HT-29 (cell line): ENCODE measurements at regions not wholly inside any gene's neighbourhood (a gene's known extent, or its start where the extent isn't known, plus 50 kb on each side); places are given as distances from the start of the nearest gene placed in this dataset.

Experiments used
- DNase-seq: peaks from one replicate; pipeline ENCODE4 v3.0.0-alpha.2; 2015; ENCODE audit warnings: low spot score

DNA sequence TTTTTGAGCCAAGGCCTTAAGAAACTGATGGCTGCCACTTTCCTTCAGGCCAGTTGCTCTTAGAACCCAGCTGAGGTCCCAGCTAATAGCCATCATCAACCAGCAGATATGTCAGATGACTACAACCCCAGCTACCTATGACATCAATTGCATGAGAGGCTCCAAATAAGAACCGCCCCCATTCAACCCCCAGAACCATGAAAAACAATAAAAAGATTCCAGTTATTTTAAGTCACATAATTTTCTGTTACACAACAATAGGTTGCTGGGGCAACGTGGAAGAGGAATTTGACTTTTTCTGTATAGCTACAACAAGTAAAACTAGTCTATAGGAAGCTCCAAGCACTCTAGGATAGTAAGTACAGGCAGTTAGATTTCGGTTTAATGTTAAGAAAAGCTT is 216.3 kb upstream of the MTNR1B start:
- no peak for DNase-seq

- DNase-seq = no peak
Observed at GRCh38 chr11:92758241-92758780, 211.1 kb upstream of the MTNR1B start.

GRCh38 chr11:92759571-92760214 is 209.8 kb upstream of the MTNR1B start:
- DNase-seq = no peak

- DNase-seq = no peak
Observed at GRCh38 chr11:92762121-92762540, 207.3 kb upstream of the MTNR1B start.

DNA sequence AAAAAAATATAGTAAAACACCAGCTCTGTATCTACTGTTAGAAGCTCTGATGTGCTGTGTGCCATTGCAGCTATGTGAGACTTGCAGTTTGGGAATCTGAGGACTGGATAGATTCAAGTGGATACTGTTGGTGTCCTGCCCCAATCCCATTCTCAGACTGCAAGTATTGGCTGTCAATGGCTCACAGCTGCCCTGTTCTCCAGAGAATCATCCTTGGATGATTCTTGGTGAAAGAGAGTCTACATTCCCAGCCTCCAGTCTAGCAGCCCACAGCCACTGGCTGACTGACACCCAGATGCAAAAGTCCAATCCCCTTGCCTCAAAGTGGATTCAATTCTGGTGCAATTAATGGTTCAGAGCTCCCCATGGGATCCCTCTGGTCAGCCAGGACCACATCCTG is 206.1 kb upstream of the MTNR1B start:
- DNase-seq = no peak

GRCh38 chr11:92764128-92764527 is 205.3 kb upstream of the MTNR1B start:
- DNase-seq = no peak

GRCh38 chr11:92765082-92765840 is 204.2 kb upstream of the MTNR1B start:
- no peak for DNase-seq

DNA sequence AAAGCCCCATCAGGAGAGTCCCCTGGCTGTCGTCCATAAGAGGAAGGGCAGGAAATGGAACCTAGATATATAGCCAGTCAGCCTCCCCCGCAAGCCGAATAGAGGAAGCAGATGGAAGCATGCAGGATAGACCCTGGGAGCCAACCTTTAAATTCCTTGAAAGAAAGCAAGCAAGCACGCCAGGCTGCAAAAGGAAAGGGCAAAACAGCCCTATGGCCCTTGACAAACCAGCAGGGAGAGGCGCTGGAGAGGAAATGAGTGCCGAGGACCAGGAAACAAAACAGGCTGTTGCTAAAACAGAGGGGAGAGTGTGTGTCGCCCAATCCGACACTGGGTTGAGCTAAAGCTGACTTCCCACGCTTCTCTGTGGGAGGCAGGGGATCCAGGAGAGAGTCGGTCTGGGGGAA is 203.5 kb upstream of the MTNR1B start:
- no peak for DNase-seq

DNA sequence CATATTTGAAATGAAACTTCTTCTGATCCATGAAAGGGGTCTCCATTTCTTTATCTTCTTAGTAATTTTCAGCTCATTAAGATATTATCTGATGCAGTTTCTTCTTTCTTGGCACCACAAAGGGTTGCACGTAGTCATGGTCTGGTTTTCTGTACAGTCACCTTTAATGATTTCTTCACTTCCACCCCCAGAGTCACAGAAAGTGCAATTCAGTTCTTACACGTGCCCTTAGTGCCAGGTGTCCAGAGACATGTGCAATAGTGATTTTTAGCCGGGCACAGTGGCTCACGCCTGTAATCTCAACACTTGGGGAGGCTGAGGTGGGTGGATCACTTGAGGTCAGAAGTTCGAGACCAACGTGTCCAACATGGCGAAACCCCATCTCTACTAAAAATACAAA is 202.8 kb upstream of the MTNR1B start:
- DNase-seq = no peak

- no peak for DNase-seq
Observed at GRCh38 chr11:92767416-92767815, 202.0 kb upstream of the MTNR1B start.

DNA sequence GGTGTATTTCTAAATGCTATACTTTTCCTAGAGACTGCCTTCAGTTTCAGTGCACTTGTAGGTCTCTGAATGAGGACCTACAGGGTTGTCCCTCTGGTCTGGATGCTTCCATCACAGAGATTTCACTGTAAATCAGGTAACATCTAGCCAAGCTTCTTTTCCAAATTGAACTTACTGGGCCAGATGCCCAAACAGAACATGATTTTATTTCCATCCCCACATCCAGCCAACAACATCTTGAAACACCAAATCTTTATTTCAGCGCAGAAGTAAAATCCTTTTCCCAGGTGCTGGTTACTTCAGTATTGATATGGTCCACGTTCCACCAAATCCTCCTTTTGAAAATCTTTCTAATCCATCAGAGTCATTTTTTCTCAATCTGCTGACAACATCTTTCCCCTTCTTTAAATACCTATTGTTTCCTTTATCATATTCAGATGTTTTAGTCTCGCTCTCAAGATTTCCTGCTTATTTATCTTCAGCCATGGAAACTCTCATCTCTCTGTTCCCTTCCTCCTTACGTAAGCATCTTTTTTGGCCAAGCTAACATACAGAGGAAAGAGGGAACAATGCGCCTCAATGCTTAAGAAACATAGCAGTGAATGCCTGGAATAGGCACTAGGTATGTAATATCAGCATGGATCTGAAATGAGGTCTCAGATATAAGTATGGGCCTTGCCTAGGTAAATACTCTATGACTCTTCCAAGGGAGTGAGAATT is 201.2 kb upstream of the MTNR1B start:
- DNase-seq = no peak

DNA sequence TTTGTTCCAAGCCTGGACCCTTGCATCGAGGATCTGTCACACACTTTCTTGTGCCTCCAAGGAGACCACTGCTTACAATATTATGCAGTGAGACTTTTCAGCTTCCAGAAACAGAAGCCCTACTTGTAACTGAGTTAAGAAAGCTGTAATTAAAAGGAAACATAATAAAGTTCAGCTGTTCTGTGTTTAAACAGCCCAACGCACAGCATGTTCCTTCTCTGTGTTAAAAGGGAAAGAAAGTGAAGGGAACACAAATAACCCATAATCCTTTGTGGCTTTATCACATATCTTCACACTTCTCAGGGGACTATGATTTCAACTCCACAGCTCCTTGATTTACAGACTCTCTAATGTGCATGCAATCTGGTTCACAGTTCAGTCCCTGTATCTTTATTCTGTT is 200.3 kb upstream of the MTNR1B start:
- DNase-seq = no peak

- DNase-seq = no peak
Observed at GRCh38 chr11:92770419-92770818, 199.0 kb upstream of the MTNR1B start.

DNA sequence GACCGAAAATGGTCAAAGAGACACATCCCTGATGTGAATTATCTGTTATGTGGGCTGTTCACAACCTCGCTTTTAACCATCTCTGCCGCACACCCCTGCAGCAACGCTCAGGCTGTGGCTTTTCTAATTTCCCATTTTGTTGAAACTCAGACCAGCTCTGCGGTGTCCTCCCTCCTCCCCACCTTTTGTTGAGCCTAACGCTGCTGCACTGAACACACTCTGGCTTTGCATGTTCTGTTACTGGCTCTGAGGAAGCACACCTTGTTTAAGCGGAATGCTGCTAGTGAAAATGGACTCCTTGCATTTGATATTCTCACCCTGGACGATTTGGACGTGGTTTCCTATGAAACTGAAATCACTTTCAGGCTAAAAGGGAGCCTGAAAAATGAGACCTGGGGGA is 198.5 kb upstream of the MTNR1B start:
- no peak for DNase-seq

- DNase-seq = no peak
Observed at GRCh38 chr11:92771701-92772100, 197.8 kb upstream of the MTNR1B start.

- no peak for DNase-seq
Observed at GRCh38 chr11:92775003-92775676, 194.3 kb upstream of the MTNR1B start.

DNA sequence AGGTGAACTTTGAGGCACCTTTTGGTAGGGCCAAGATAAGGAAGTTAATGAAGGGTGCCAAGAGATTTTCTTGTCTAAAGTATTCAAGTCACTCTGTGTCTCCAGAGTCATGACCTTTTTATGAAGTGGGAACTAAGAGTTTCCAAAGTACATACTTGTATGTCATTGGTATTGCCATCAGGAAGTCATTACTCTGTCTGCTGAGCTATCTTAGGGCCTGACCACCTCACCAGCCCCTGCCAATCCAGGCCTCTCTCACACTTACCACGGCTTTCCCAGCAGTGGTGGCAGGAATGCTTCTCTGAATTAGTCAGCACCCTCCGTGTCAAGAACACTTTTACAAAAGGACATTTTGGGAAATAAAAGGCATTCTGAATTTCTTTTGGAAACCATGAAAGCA is 192.8 kb upstream of the MTNR1B start:
- DNase-seq = no peak

- no peak for DNase-seq
Observed at GRCh38 chr11:92779746-92780145, 189.7 kb upstream of the MTNR1B start.

- DNase-seq = no peak
Observed at GRCh38 chr11:92781151-92781550, 188.3 kb upstream of the MTNR1B start.

DNA sequence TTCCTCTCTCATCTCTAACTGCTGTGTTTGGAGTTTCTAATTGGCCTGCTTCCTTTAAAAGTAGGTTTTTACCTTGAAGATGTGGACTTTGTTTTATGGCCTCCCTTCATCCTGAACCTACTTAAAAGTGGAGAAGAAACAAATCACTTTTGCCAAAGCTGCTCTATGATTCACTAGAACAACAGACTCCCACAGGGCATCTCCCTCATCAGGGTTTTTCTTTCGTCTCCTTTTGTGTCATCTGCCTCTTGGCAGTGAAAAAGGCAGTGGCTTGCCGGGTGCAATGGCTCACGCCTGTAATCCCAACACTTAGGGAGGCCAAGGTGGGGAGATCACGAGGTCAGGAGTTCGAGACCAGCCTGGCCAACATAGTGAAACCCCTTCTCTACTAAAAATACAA is 186.6 kb upstream of the MTNR1B start:
- no peak for DNase-seq

GRCh38 chr11:92784331-92784730 is 185.1 kb upstream of the MTNR1B start:
- DNase-seq = no peak

GRCh38 chr11:92787638-92788037 is 181.8 kb upstream of the MTNR1B start:
- no peak for DNase-seq
